AG04449 (cell line): ENCODE measurements at regions not wholly inside any gene's neighbourhood (a gene's known extent, or its start where the extent isn't known, plus 50 kb on each side); places are given as distances from the start of the nearest gene placed in this dataset.

Experiments used
- CTCF ChIA-PET: fragments of 350-600 bp; formaldehyde crosslinking; extraction: SDS; loops from one replicate; lab custom pipeline; 2021; ENCODE audit warnings: antibody characterized with exemption; lab: Yijun Ruan, JAX
- POLR2A ChIA-PET: fragments of 400-600, 350-600 bp; formaldehyde crosslinking; extraction: SDS; loops from one replicate; lab custom pipeline; 2020; ENCODE audit warnings: antibody characterized with exemption, inconsistent platforms; lab: Yijun Ruan, JAX
- DNase-seq: peaks from one replicate; pipeline ENCODE4 v3.0.0-alpha.2; 2010; ENCODE audit warnings: low read depth, low spot score
- H3K4me3 ChIP-seq: 2 replicates; pipeline ENCODE4 v1.5.1; 2011; ENCODE audit warnings: low read depth, mild to moderate bottlenecking, control low read depth, low read length
- TF ChIP-seq, protein P1 (sequence below): IDR thresholded peaks from one replicate; pipeline ENCODE4 v1.5.1; 2011; ENCODE audit warnings: mild to moderate bottlenecking, moderate library complexity, low read length, control low read depth, inconsistent platforms; ENCODE audit not compliant: insufficient read depth; ENCODE audit errors: missing control alignments

- ChIA-PET CTCF (no interaction called here), POLR2A (interaction anchor here (0.9 kb wide), 1 partner anchor 242 kb away, joined by 4 read pairs; no protein-coding TSS in a partner anchor)
- no peak overlapping the region for H3K4me3 ChIP-seq
- TF ChIP-seq, protein P1, sequence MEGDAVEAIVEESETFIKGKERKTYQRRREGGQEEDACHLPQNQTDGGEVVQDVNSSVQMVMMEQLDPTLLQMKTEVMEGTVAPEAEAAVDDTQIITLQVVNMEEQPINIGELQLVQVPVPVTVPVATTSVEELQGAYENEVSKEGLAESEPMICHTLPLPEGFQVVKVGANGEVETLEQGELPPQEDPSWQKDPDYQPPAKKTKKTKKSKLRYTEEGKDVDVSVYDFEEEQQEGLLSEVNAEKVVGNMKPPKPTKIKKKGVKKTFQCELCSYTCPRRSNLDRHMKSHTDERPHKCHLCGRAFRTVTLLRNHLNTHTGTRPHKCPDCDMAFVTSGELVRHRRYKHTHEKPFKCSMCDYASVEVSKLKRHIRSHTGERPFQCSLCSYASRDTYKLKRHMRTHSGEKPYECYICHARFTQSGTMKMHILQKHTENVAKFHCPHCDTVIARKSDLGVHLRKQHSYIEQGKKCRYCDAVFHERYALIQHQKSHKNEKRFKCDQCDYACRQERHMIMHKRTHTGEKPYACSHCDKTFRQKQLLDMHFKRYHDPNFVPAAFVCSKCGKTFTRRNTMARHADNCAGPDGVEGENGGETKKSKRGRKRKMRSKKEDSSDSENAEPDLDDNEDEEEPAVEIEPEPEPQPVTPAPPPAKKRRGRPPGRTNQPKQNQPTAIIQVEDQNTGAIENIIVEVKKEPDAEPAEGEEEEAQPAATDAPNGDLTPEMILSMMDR: no peak
- DNase-seq: no peak
Measured at GRCh38 chr12:114926341-114926740, 242.4 kb upstream of the TBX3 start.

GRCh38 chr12:114924946-114925475 is 241.0 kb upstream of the TBX3 start:
- CTCF ChIA-PET: no interaction called here
- TF ChIP-seq, protein P1: no peak
- DNase-seq: no peak
- no peak overlapping the region for H3K4me3 ChIP-seq
- POLR2A ChIA-PET: no interaction called here

DNA sequence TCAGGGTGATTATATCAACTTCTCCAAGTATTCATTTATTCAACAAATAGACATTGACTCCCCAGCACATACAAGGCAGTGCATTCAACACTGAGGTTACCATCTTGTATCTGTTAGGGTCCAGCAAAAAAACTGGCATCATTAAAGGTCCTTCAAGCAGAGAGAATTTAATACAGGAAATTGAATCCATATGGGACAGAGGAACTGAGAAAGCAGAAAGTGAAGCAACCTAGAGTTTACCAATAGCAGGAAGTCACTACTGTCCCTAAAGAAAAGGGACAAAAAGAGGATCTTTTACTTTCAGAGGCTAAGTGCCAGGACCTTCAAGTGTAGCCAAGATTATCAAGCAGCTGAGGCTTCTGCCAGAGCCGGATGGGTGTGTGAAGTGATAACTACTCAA is 237.8 kb upstream of the TBX3 start:
- TF ChIP-seq, protein P1: no peak
- ChIA-PET POLR2A (no interaction called here), CTCF (no interaction called here)
- DNase-seq: no peak
- no peak overlapping the region for H3K4me3 ChIP-seq

DNA sequence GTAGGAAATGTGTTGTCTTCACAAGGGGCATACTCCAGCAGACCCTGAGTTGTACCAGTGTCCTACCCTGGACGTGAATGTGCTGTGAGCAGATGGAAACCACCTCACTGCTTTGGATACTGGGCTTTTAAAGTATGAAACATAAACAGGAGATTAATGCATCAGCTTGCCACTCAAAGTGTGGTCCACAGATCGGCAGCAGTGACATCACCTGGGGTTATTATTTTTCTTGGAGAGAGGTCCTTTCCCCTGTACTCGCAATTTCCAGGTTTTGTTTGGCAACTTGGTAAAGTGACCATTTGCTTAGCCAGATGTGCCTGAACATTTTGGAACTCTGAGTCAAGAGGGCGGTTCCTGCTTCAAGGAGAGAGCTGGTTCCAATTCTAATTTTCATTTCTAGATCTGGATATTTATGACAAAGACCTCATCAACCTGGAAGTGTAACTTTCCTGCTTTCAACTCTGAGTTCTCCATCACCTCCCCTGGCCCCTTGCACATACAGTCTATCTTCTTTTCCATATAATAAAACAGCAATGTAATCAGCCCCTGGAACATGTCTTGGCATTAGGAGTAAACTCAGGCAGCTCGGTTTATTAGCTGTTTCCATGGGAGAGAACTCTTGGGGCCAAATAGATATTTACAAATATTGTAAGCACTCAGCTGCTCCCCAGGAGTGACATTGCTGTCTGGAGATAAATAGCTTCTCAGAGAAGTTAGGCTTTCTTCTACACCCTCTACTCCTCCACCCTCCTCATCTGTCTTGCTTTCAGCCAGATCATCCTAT is 237.0 kb upstream of the TBX3 start:
- ChIA-PET CTCF (interaction anchor here (2.1 kb wide), 1 partner anchor 9 kb away, joined by 5 read pairs; no protein-coding TSS in a partner anchor), POLR2A (interaction anchor here (0.8 kb wide), 1 partner anchor 16 kb away, joined by 3 read pairs; no protein-coding TSS in a partner anchor)
- TF ChIP-seq, protein P1: no peak
- H3K4me3 ChIP-seq: no peak overlapping the region
- DNase-seq: no peak

DNA sequence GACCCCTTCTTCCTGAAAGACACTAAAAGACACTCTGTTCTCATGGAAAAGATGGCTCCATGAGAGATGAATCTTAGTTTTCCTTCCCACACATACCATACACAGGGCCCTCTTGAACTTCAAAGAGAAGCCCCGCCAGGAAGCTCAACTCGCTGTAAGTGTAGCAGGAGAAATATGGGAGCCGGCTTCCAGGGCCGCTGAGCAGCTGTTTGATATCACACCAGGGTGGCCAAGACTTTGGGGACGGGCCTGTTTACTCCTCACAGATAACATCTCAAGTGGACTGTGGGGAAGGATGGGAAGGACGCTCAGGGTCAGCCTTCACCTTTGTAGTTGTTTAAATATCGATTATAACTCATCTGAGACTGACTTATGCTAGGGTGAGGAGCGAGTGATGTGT is 235.5 kb upstream of the TBX3 start:
- TF ChIP-seq, protein P1: no peak
- ChIA-PET POLR2A (no interaction called here), CTCF (interaction anchor here (2.1 kb wide), 1 partner anchor 11 kb away, joined by 5 read pairs; no protein-coding TSS in a partner anchor)
- H3K4me3 ChIP-seq: no peak overlapping the region
- no peak for DNase-seq
